HG03045 (cell line): ENCODE measurements at regions not wholly inside any gene's neighbourhood (a gene's known extent, or its start where the extent isn't known, plus 50 kb on each side); places are given as distances from the start of the nearest gene placed in this dataset.
"Not testable (repeated sequence)": the region's sequence is repeated elsewhere in the genome, so short reads cannot be mapped to it uniquely, and the experiment has no call there.

Source experiments
- ATAC-seq: cut with Tn5 transposase; IDR thresholded peaks from one replicate; pipeline ENCODE4 v1.9.1; 2021; ENCODE audit warnings: mild to moderate bottlenecking, moderate library complexity; ENCODE audit not compliant: unreplicated experiment

GRCh38 chr4:157700898-157701694, 471.7 kb downstream of the GASK1B start:
- ATAC-seq: no peak

- no peak for ATAC-seq
Measured at GRCh38 chr4:157689476-157689875, 468.9 kb downstream of the GRIA2 start.

GRCh38 chr4:157687971-157688370, 467.4 kb downstream of the GRIA2 start:
- ATAC-seq: no peak

GRCh38 chr4:157679326-157679725, 458.8 kb downstream of the GRIA2 start:
- ATAC-seq: not testable (repeated sequence)

- no peak for ATAC-seq
Measured at GRCh38 chr4:157678478-157678877, 457.9 kb downstream of the GRIA2 start.

GRCh38 chr4:157674699-157675098, 454.2 kb downstream of the GRIA2 start:
- no peak for ATAC-seq

GRCh38 chr4:157667836-157668235, 447.3 kb downstream of the GRIA2 start:
- ATAC-seq: no peak

- no peak for ATAC-seq
Measured at GRCh38 chr4:157664726-157665125, 444.2 kb downstream of the GRIA2 start.

- ATAC-seq: no peak
Measured at GRCh38 chr4:157655096-157655809, 434.7 kb downstream of the GRIA2 start.

- ATAC-seq: no peak
Measured at GRCh38 chr4:157643257-157643656, 422.7 kb downstream of the GRIA2 start.

- no peak for ATAC-seq
Measured at GRCh38 chr4:157634057-157634456, 413.5 kb downstream of the GRIA2 start.

GRCh38 chr4:157616741-157617472, 396.4 kb downstream of the GRIA2 start:
- no peak for ATAC-seq

GRCh38 chr4:157607996-157608395, 387.5 kb downstream of the GRIA2 start:
- no peak for ATAC-seq

- ATAC-seq: no peak
Measured at GRCh38 chr4:157600583-157600982, 380.1 kb downstream of the GRIA2 start.

- ATAC-seq: no peak
Measured at GRCh38 chr4:157591245-157591644, 370.7 kb downstream of the GRIA2 start.

GRCh38 chr4:157590679-157591078, 370.2 kb downstream of the GRIA2 start:
- no peak for ATAC-seq

GRCh38 chr4:157587681-157588423, 367.3 kb downstream of the GRIA2 start:
- no peak for ATAC-seq

GRCh38 chr4:157582141-157582540, 361.6 kb downstream of the GRIA2 start:
- ATAC-seq: no peak

GRCh38 chr4:157576671-157577217, 356.2 kb downstream of the GRIA2 start:
- no peak for ATAC-seq

GRCh38 chr4:157575339-157575738, 354.8 kb downstream of the GRIA2 start:
- ATAC-seq: no peak

GRCh38 chr4:157574606-157575005, 354.1 kb downstream of the GRIA2 start:
- no peak for ATAC-seq
